Astrocyte of the spinal cord (primary cell): ENCODE measurements at regions not wholly inside any gene's neighbourhood (a gene's known extent, or its start where the extent isn't known, plus 50 kb on each side); places are given as distances from the start of the nearest gene placed in this dataset.
"Not testable (repeated sequence)": the region's sequence is repeated elsewhere in the genome, so short reads cannot be mapped to it uniquely, and the experiment has no call there.

Source experiments
- DNase-seq: peaks from one replicate; pipeline ENCODE4 v3.0.0; 2011; ENCODE audit warnings: low read depth, low spot score
- H3K4me3 ChIP-seq: 2 replicates; pipeline ENCODE4 v1.5.1; 2011; ENCODE audit warnings: low read depth, mild to moderate bottlenecking, low read length, moderate library complexity
- CTCF ChIP-seq: IDR thresholded peaks from 2 replicates; pipeline ENCODE4 v1.5.1; 2012; ENCODE audit warnings: low read depth, mild to moderate bottlenecking, low read length, inconsistent platforms
- in situ Hi-C: cut with HindIII; loops from 2 replicates; pipeline ENCODE4 v1.10.0; 2017; ENCODE audit warnings: low sequenced_read_pairs

- no peak for DNase-seq
- no peak overlapping the region for H3K4me3 ChIP-seq
- in situ Hi-C loops: no loop called here
- no peak for TF ChIP-seq CTCF
Observed at GRCh38 chr11:43164831-43165230, 147.0 kb upstream of the API5 start.

DNA sequence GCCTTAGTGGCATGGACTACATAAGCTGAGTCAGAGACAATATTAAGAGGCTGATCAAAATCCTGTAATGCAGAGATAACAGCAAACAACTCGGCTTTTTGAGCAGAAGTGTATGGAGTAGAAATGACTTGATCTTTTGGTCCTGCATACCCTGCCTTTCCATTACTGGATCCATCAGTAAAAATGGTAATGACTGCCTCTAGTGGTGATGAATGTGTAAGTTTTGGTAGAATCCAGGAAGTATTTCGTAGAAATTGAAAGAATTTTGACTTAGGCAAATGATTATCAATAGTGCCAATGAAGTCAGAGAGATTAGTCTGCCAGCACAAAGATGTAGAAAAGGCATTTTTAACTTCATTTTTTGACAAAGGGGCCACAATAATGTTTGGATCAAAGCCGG lies 146.4 kb upstream of the API5 start:
- in situ Hi-C loops, DNase-seq, H3K4me3 ChIP-seq: not testable (repeated sequence)

DNA sequence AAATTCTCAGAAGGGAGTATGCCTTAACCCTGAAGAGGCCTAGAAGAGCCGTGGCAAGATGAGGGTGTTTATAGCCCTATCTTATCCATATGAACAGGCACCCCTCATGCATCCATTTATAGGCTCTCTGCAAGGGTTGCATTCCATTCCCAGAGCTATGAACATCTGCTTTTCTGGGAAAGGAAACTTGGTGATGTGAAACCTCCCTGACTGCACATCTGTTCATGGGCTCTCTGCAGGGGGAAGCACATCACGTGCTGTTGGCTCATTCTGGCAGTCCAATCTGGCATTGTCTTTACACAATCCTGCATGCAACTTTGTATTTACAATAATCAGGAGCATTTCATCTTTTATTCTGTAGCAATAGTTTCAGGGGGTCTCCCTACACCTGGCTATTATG lies 143.6 kb upstream of the API5 start:
- in situ Hi-C loops, H3K4me3 ChIP-seq, DNase-seq: not testable (repeated sequence)

- in situ Hi-C loops: no loop called here
- no peak for DNase-seq
- no peak overlapping the region for H3K4me3 ChIP-seq
- TF ChIP-seq CTCF: no peak
Observed at GRCh38 chr11:43172477-43172876, 139.3 kb upstream of the API5 start.

DNA sequence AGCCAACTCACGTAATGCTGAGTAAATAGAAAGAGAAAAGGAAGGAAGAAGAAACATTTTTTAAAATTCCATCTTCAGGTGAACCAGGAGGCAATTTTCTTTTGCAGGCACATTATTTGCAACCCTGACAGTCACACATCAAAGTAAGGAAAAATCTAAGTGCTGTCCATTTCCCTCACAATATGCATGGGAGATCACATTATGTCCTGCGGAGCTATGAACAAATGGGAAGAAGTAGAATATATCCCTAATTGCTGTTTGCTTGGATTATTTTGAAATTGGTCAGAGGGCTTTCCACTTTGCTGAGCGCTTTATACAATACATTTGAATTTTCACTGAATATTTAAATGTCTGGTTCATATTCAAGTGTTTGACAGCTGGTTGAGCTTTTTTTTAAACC lies 133.8 kb upstream of the API5 start:
- no peak for DNase-seq
- TF ChIP-seq CTCF: no peak
- in situ Hi-C loops: no loop called here
- H3K4me3 ChIP-seq: no peak overlapping the region

DNA sequence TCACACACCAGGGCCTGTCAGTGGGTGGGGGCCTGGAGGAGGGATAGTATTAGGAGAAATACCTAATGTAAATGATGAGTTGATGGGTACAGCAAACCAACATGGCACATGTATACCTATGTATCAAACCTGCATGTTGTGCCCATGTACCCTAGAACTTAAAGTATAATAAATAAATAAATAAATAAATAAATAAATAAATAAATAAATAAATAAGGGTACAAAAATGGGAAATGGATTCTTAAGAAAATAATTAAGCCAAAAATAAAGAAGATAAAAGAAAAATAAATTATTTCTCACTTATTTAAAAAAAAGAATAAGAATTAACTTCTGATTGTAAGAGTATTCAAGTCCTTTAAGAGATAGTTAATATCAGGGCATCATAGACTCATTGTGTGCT lies 117.3 kb upstream of the API5 start:
- DNase-seq, H3K4me3 ChIP-seq, in situ Hi-C loops: not testable (repeated sequence)

GRCh38 chr11:43197379-43197778 lies 114.4 kb upstream of the API5 start:
- no peak for DNase-seq
- TF ChIP-seq CTCF: no peak
- in situ Hi-C loops: no loop called here

GRCh38 chr11:43200031-43200430 lies 111.8 kb upstream of the API5 start:
- no peak for TF ChIP-seq CTCF

More at GRCh38 chr11:43197379-43197778, 114.4 kb upstream of the API5 start:
- no peak overlapping the region for H3K4me3 ChIP-seq

More at GRCh38 chr11:43200031-43200430, 111.8 kb upstream of the API5 start:
- H3K4me3 ChIP-seq: no peak overlapping the region
- no peak for DNase-seq
- in situ Hi-C loops: no loop called here
